Osteocyte (in vitro differentiated cells): ENCODE measurements at regions not wholly inside any gene's neighbourhood (a gene's known extent, or its start where the extent isn't known, plus 50 kb on each side); places are given as distances from the start of the nearest gene placed in this dataset.

Source experiments
- DNase-seq: peaks from one replicate; pipeline ENCODE4 v3.0.0; 2021; ENCODE audit warnings: mixed read lengths; ENCODE audit not compliant: unreplicated experiment; ENCODE audit errors: extremely low spot score
- H3K27ac Mint-ChIP-seq: one replicate; pipeline ENCODE4 v1.8.0; 2021; ENCODE audit warnings: mild to moderate bottlenecking, mixed read lengths; ENCODE audit not compliant: unreplicated experiment
- H3K27me3 Mint-ChIP-seq: one replicate; pipeline ENCODE4 v1.8.0; 2021; ENCODE audit warnings: mixed read lengths; ENCODE audit not compliant: unreplicated experiment
- H3K36me3 Mint-ChIP-seq: one replicate; pipeline ENCODE4 v1.8.0; 2021; ENCODE audit warnings: mixed read lengths; ENCODE audit not compliant: unreplicated experiment
- H3K4me1 Mint-ChIP-seq: one replicate; pipeline ENCODE4 v1.8.0; 2021; ENCODE audit warnings: mixed read lengths; ENCODE audit not compliant: unreplicated experiment
- H3K4me3 Mint-ChIP-seq: one replicate; pipeline ENCODE4 v1.8.0; 2021; ENCODE audit warnings: mild to moderate bottlenecking, moderate library complexity, mixed read lengths; ENCODE audit not compliant: unreplicated experiment
- H3K9me3 Mint-ChIP-seq: one replicate; pipeline ENCODE4 v1.8.0; 2021; ENCODE audit warnings: mixed read lengths; ENCODE audit not compliant: unreplicated experiment
- CTCF ChIP-seq: fragments of 200-600 bp; sonication (generic); IDR thresholded peaks from 2 replicates; pipeline ENCODE4 v1.5.0; 2021; ENCODE audit warnings: antibody characterized with exemption, mild to moderate bottlenecking, moderate library complexity

- Mint-ChIP-seq H3K4me1 (no peaks in the 10 kb centered on the region), H3K9me3 (no peaks in the 10 kb centered on the region), H3K36me3 (no peaks in the 10 kb centered on the region), H3K27ac (no peak overlapping the region), H3K4me3 (no peak overlapping the region), H3K27me3 (peaks cover 23% of the 10 kb centered on the region)
- no peak for TF ChIP-seq CTCF
- DNase-seq, result no peak
These were observed 395.3 kb downstream of the PREX1 start for GRCh38 chr20:48432494-48432832.

GRCh38 chr20:48431653-48432493 lies 395.9 kb downstream of the PREX1 start:
- no peak overlapping the region for H3K27ac Mint-ChIP-seq
- H3K4me3 Mint-ChIP-seq, result no peak overlapping the region
- peaks cover 26% of the 10 kb centered on the region for H3K27me3 Mint-ChIP-seq
- TF ChIP-seq CTCF, result no peak
- H3K36me3 Mint-ChIP-seq, result no peaks in the 10 kb centered on the region
- H3K9me3 Mint-ChIP-seq, result no peaks in the 10 kb centered on the region
- DNase-seq, result no peak
- H3K4me1 Mint-ChIP-seq, result no peaks in the 10 kb centered on the region

- Mint-ChIP-seq H3K9me3 (no peaks in the 10 kb centered on the region), H3K27me3 (peaks cover 40% of the 10 kb centered on the region), H3K27ac (no peak overlapping the region), H3K4me3 (no peak overlapping the region), H3K4me1 (no peaks in the 10 kb centered on the region), H3K36me3 (no peaks in the 10 kb centered on the region)
- no peak for TF ChIP-seq CTCF
- no peak for DNase-seq
These were observed 401.2 kb downstream of the PREX1 start for GRCh38 chr20:48426630-48427029.

- Mint-ChIP-seq H3K4me3 (no peak overlapping the region), H3K9me3 (no peaks in the 10 kb centered on the region), H3K4me1 (no peaks in the 10 kb centered on the region), H3K36me3 (no peaks in the 10 kb centered on the region), H3K27ac (no peak overlapping the region), H3K27me3 (peaks cover 38% of the 10 kb centered on the region)
- TF ChIP-seq CTCF, result no peak
- DNase-seq, result no peak
These were observed 401.8 kb downstream of the PREX1 start for GRCh38 chr20:48425817-48426612.

GRCh38 chr20:48425321-48425720 lies 402.5 kb downstream of the PREX1 start:
- no peaks in the 10 kb centered on the region for H3K36me3 Mint-ChIP-seq
- peaks cover 41% of the 10 kb centered on the region for H3K27me3 Mint-ChIP-seq
- no peak overlapping the region for H3K27ac Mint-ChIP-seq
- no peak for TF ChIP-seq CTCF
- H3K9me3 Mint-ChIP-seq, result no peaks in the 10 kb centered on the region
- no peaks in the 10 kb centered on the region for H3K4me1 Mint-ChIP-seq
- no peak overlapping the region for H3K4me3 Mint-ChIP-seq
- DNase-seq, result no peak
